Activated CD4-positive, alpha-beta memory T cell treated with anti-CD3 and anti-CD28 coated beads, Interleukin-2, amount 10 ng/mL, durations not matched to agents 7 days and 5 days (primary cell): ENCODE measurements at regions not wholly inside any gene's neighbourhood (a gene's known extent, or its start where the extent isn't known, plus 50 kb on each side); places are given as distances from the start of the nearest gene placed in this dataset.
"Not testable (repeated sequence)": the region's sequence is repeated elsewhere in the genome, so short reads cannot be mapped to it uniquely, and the experiment has no call there.

Experiments used
- CTCF ChIA-PET: fragments of 350-600 bp; sonication (Branson Sonifier 250); formaldehyde crosslinking; loops from one replicate; lab custom pipeline; 2021; ENCODE audit warnings: antibody characterized with exemption, inconsistent platforms; lab: Charles Lee
- POLR2A ChIA-PET: fragments of 350-600 bp; sonication (Branson Sonifier 250); formaldehyde crosslinking; loops from one replicate; lab custom pipeline; 2021; ENCODE audit warnings: antibody characterized with exemption; lab: Charles Lee
- DNase-seq: peaks from one replicate; pipeline ENCODE4 v3.0.0-alpha.2; 2020
- H3K27ac Mint-ChIP-seq: one replicate; pipeline ENCODE4 v1.8.0; 2021; ENCODE audit warnings: mild to moderate bottlenecking, mixed read lengths
- H3K27me3 Mint-ChIP-seq: one replicate; pipeline ENCODE4 v1.8.0; 2021; ENCODE audit warnings: mixed read lengths
- H3K36me3 Mint-ChIP-seq: one replicate; pipeline ENCODE4 v1.8.0; 2021; ENCODE audit warnings: low read depth, mixed read lengths
- H3K4me1 Mint-ChIP-seq: one replicate; pipeline ENCODE4 v1.8.0; 2021; ENCODE audit warnings: mixed read lengths
- H3K4me3 Mint-ChIP-seq: one replicate; pipeline ENCODE4 v1.8.0; 2021; ENCODE audit warnings: mild to moderate bottlenecking, mixed read lengths
- H3K9me3 Mint-ChIP-seq: one replicate; pipeline ENCODE4 v1.8.0; 2021; ENCODE audit warnings: mixed read lengths

DNA sequence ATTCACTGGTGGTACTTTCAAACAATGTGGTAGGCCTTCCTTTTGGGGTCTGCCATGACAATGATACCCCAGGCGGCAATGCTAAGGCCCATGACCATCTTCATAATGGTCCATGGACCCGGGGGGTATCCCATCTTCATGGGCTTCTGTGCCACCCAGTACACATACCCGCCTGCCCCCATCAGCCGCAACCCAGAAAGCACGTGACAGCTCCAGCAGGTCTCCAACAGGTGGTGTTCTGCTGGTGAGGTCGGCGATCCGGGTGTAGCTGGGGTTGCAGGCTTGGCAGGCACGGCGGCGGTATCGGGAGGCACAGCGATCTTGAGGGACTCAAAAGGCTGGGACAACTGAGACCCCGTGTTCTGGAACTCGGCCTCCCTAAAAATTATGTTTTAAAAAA lies 214.5 kb downstream of the SNRPN start:
- Mint-ChIP-seq H3K9me3 (peaks cover 11% of the 10 kb centered on the region), H3K4me1 (no peaks in the 10 kb centered on the region), H3K4me3 (no peak overlapping the region), H3K27ac (no peak overlapping the region), H3K27me3 (no peaks in the 10 kb centered on the region), H3K36me3 (no peaks in the 10 kb centered on the region)
- CTCF ChIA-PET = no interaction called here
- no peak for DNase-seq
- POLR2A ChIA-PET = no interaction called here

- CTCF ChIA-PET = no interaction called here
- Mint-ChIP-seq H3K27ac (no peak overlapping the region), H3K9me3 (peaks cover 19% of the 10 kb centered on the region), H3K36me3 (no peaks in the 10 kb centered on the region), H3K27me3 (no peaks in the 10 kb centered on the region), H3K4me1 (no peaks in the 10 kb centered on the region), H3K4me3 (no peak overlapping the region)
- POLR2A ChIA-PET = no interaction called here
- no peak for DNase-seq
These were observed 215.4 kb downstream of the SNRPN start for GRCh38 chr15:25170113-25170731.

DNA sequence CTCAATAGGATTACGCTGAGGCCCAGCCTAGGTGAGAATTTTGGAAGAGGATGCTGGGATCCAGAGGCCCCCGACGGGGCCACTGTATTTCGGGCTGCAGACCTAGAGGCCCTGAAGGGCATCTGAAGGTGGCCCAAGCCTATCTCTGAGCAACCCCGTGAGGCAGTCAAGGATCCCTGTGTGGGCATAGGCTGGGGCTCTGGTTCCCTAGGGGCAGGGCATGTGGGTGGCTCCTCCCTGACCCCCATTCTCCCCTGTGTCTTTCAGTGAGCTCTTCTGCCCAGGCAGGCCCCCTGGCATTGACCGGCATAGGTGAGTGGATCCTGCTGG lies 216.0 kb downstream of the SNRPN start:
- Mint-ChIP-seq H3K27ac (no peak overlapping the region), H3K4me1 (no peaks in the 10 kb centered on the region), H3K9me3 (peaks cover 19% of the 10 kb centered on the region), H3K27me3 (no peaks in the 10 kb centered on the region), H3K4me3 (no peak overlapping the region), H3K36me3 (no peaks in the 10 kb centered on the region)
- ChIA-PET POLR2A (no interaction called here), CTCF (no interaction called here)
- no peak for DNase-seq

- POLR2A ChIA-PET = no interaction called here
- Mint-ChIP-seq H3K9me3 (peaks cover 22% of the 10 kb centered on the region), H3K4me1 (no peaks in the 10 kb centered on the region), H3K27ac (no peak overlapping the region), H3K4me3 (no peak overlapping the region), H3K36me3 (no peaks in the 10 kb centered on the region), H3K27me3 (no peaks in the 10 kb centered on the region)
- CTCF ChIA-PET = no interaction called here
- DNase-seq = peak; percentile 12
These were observed 216.5 kb downstream of the SNRPN start for GRCh38 chr15:25171111-25171811.

- Mint-ChIP-seq H3K27ac (no peak overlapping the region), H3K4me3 (no peak overlapping the region), H3K4me1 (no peaks in the 10 kb centered on the region), H3K9me3 (peaks cover 25% of the 10 kb centered on the region), H3K27me3 (no peaks in the 10 kb centered on the region), H3K36me3 (no peaks in the 10 kb centered on the region)
- CTCF ChIA-PET = no interaction called here
- POLR2A ChIA-PET = no interaction called here
- DNase-seq = peak; percentile 7
These were observed 217.3 kb downstream of the SNRPN start for GRCh38 chr15:25171856-25172687.

DNA sequence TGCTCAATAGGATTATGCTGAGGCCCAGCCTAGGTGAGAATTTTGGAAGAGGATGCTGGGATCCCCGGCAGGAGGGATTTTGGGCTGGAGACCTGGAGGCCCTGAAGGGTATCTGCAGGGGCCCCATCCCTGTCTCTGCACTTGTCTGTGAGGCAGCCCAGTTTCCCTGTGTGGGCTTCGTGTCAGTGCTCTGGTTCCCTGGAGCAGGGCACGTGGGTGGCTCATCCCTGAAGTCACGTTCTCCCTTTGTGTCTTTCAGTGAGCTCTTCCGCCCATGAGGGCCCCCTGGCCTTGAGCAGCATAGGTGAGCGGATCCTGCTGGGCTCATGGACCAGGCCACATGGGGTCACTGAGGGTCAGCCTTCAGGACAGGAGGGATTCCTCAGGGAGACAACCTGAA lies 217.9 kb downstream of the SNRPN start:
- Mint-ChIP-seq H3K27ac (no peak overlapping the region), H3K36me3 (no peaks in the 10 kb centered on the region), H3K4me3 (no peak overlapping the region), H3K9me3 (peaks cover 25% of the 10 kb centered on the region), H3K27me3 (no peaks in the 10 kb centered on the region), H3K4me1 (no peaks in the 10 kb centered on the region)
- peak; percentile 9 for DNase-seq
- CTCF ChIA-PET = no interaction called here
- POLR2A ChIA-PET = no interaction called here

GRCh38 chr15:25173241-25174028 lies 218.6 kb downstream of the SNRPN start:
- DNase-seq = peak; percentile 7
- Mint-ChIP-seq H3K9me3 (peaks cover 25% of the 10 kb centered on the region), H3K27me3 (no peaks in the 10 kb centered on the region), H3K36me3 (no peaks in the 10 kb centered on the region), H3K4me1 (no peaks in the 10 kb centered on the region), H3K4me3 (no peak overlapping the region), H3K27ac (no peak overlapping the region)
- POLR2A ChIA-PET = no interaction called here
- CTCF ChIA-PET = no interaction called here

GRCh38 chr15:25174149-25174548 lies 219.4 kb downstream of the SNRPN start:
- H3K4me1 Mint-ChIP-seq, POLR2A ChIA-PET, H3K36me3 Mint-ChIP-seq, CTCF ChIA-PET, H3K27me3 Mint-ChIP-seq, H3K27ac Mint-ChIP-seq, H3K4me3 Mint-ChIP-seq: not testable (repeated sequence)
- peaks cover 28% of the 10 kb centered on the region for H3K9me3 Mint-ChIP-seq
- peak; percentile 7 for DNase-seq

GRCh38 chr15:25175033-25175788 lies 220.4 kb downstream of the SNRPN start:
- H3K36me3 Mint-ChIP-seq = no peaks in the 10 kb centered on the region
- no peak overlapping the region for H3K4me3 Mint-ChIP-seq
- H3K4me1 Mint-ChIP-seq = no peaks in the 10 kb centered on the region
- ChIA-PET CTCF (no interaction called here), POLR2A (no interaction called here)
- H3K9me3 Mint-ChIP-seq = peaks cover 33% of the 10 kb centered on the region
- no peaks in the 10 kb centered on the region for H3K27me3 Mint-ChIP-seq
- H3K27ac Mint-ChIP-seq = no peak overlapping the region
- peak; percentile 7 for DNase-seq

GRCh38 chr15:25175789-25176615 lies 221.2 kb downstream of the SNRPN start:
- H3K9me3 Mint-ChIP-seq = peaks cover 34% of the 10 kb centered on the region
- CTCF ChIA-PET = no interaction called here
- no peak overlapping the region for H3K27ac Mint-ChIP-seq
- POLR2A ChIA-PET = no interaction called here
- no peaks in the 10 kb centered on the region for H3K36me3 Mint-ChIP-seq
- H3K4me3 Mint-ChIP-seq = no peak overlapping the region
- H3K4me1 Mint-ChIP-seq = no peaks in the 10 kb centered on the region
- H3K27me3 Mint-ChIP-seq = no peaks in the 10 kb centered on the region
- DNase-seq = peak; percentile 1

DNA sequence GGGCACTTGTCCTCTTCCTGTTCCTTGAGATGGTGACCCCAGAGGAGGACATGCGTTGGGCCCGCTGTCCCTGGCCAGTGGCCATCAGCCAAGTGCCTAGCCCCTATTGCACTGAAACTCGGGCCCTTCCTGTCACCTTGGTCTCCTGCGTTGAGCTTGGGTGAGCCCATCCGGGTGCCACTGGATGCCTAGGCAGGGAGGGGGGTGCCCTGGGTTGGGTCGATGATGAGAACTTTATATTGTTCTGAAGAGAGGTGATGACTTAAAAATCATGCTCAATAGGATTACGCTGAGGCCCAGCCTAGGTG lies 221.8 kb downstream of the SNRPN start:
- ChIA-PET POLR2A (no interaction called here), CTCF (no interaction called here)
- Mint-ChIP-seq H3K36me3 (no peaks in the 10 kb centered on the region), H3K4me1 (no peaks in the 10 kb centered on the region), H3K27ac (no peak overlapping the region), H3K9me3 (peaks cover 37% of the 10 kb centered on the region), H3K27me3 (no peaks in the 10 kb centered on the region), H3K4me3 (no peak overlapping the region)
- DNase-seq = peak; percentile 1
